Breast epithelium (tissue), 4 donors: ENCODE measurements at regions not wholly inside any gene's neighbourhood (a gene's known extent, or its start where the extent isn't known, plus 50 kb on each side); places are given as distances from the start of the nearest gene placed in this dataset.

ENCODE experiments used
- DNase-seq, 2 donors: peaks; one replicate each; pipeline ENCODE4 v3.0.0-alpha.2; 2019; ENCODE audit warnings: low spot score in 2 of 2
- H3K27ac ChIP-seq, 2 donors: fragments of 200-600 bp; sonication (generic) in 1 of 2; one replicate each; pipeline ENCODE4 v1.5.1; 2016 to 2019; ENCODE audit warnings: mild to moderate bottlenecking in 1 of 2
- H3K27me3 ChIP-seq, 2 donors: fragments of 200-600 bp; sonication (generic) in 1 of 2; one replicate each; pipeline versions ENCODE4 v1.5.1 to v1.6.0; 2017 to 2019; ENCODE audit warnings: control low read depth in 1 of 2, mild to moderate bottlenecking in 1 of 2
- H3K36me3 ChIP-seq: fragments of 200-600 bp; one replicate; pipeline ENCODE4 v1.5.1; 2019
- H3K4me1 ChIP-seq, 2 donors: fragments of 200-600 bp; sonication (generic); one replicate each; pipeline ENCODE4 v1.5.1; 2016 to 2019; ENCODE audit warnings: control low read depth in 1 of 2
- H3K4me3 ChIP-seq, 3 donors: fragments of 200-600 bp; sonication (generic); 1 replicate in 2 of 3; 2 replicates in 1 of 3; pipeline ENCODE4 v1.5.1; 2016 to 2019; ENCODE audit warnings: mild to moderate bottlenecking in 3 of 3, moderate library complexity in 2 of 3
- H3K9me3 ChIP-seq, 2 donors: fragments of 200-600 bp; sonication (generic) in 1 of 2; one replicate each; pipeline ENCODE4 v1.5.1; 2016 to 2019; ENCODE audit warnings: control low read depth in 1 of 2
- POLR2A ChIP-seq: fragments of 450-650 bp; IDR thresholded peaks from one replicate; pipeline ENCODE4 v1.6.1; 2016; ENCODE audit warnings: antibody characterized with exemption, mild to moderate bottlenecking, moderate library complexity
- POLR2AphosphoS5 ChIP-seq, 3 donors: sonication (generic); formaldehyde crosslinking; IDR thresholded peaks; one replicate each; pipeline ENCODE4 v1.6.1; 2017; ENCODE audit warnings: antibody characterized with exemption in 3 of 3
- intact Hi-C: fragments of 100-400 bp; cut with DNase I; formaldehyde crosslinking; loops from one replicate; pipeline ENCODE4 v1.15.1; 2023; ENCODE audit warnings: low total_unique reads
- TF ChIP-seq, protein P1 (sequence below), 3 donors: fragments of 450-650 bp; IDR thresholded peaks; one replicate each; pipeline ENCODE4 v1.5.1; 2016 to 2017; ENCODE audit warnings: antibody characterized with exemption in 3 of 3, mild to moderate bottlenecking in 3 of 3, moderate library complexity in 3 of 3

DNA sequence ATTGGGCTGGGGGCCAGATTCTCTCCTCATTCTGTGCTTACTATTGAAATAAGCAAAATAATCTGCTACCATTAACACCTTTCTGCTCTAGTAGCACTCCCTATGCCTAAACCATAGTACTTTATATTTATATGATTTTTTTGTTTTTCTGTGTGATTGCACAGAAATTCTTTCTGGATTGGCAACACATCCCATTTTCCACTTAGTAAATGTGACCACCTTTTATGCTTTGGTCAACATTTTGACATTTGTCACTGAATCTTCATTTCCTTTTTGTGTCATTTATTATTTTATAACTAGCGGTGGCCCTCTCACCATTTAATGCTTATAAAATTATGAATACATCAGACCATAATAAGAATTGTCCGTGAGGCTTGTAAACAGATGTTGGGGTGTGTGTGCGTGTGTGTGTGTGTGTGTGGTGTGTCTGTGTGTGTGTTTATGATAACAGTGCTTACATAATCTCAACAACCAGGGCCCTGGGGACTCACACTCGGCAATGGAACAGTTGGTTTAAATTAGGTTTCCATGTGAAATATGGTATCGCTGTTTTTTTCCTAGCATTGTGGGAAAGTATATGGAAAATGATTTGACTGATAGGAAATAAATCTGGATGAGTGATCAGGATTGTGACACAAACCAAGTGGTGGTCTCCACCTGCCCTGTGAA, 138.9 kb downstream of the NOC3L start:
- intact Hi-C loops: no loop called here
- H3K4me1 ChIP-seq: no peaks in the 10 kb centered on the region
- no peak for TF ChIP-seq POLR2A
- no peak for TF ChIP-seq POLR2AphosphoS5 (IDR thresholded peaks at IDR 0.05)
- TF ChIP-seq, protein P1, sequence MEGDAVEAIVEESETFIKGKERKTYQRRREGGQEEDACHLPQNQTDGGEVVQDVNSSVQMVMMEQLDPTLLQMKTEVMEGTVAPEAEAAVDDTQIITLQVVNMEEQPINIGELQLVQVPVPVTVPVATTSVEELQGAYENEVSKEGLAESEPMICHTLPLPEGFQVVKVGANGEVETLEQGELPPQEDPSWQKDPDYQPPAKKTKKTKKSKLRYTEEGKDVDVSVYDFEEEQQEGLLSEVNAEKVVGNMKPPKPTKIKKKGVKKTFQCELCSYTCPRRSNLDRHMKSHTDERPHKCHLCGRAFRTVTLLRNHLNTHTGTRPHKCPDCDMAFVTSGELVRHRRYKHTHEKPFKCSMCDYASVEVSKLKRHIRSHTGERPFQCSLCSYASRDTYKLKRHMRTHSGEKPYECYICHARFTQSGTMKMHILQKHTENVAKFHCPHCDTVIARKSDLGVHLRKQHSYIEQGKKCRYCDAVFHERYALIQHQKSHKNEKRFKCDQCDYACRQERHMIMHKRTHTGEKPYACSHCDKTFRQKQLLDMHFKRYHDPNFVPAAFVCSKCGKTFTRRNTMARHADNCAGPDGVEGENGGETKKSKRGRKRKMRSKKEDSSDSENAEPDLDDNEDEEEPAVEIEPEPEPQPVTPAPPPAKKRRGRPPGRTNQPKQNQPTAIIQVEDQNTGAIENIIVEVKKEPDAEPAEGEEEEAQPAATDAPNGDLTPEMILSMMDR (IDR thresholded peaks at IDR 0.05): no peak
- H3K27me3 ChIP-seq: no peaks in the 10 kb centered on the region
- no peak for DNase-seq
- no peaks in the 10 kb centered on the region for H3K36me3 ChIP-seq
- peak overlapping the region in 1 of 2 donors; percentile 3 for H3K27ac ChIP-seq
- H3K4me3 ChIP-seq: no peak overlapping the region
- H3K9me3 ChIP-seq: no peaks in the 10 kb centered on the region

DNA sequence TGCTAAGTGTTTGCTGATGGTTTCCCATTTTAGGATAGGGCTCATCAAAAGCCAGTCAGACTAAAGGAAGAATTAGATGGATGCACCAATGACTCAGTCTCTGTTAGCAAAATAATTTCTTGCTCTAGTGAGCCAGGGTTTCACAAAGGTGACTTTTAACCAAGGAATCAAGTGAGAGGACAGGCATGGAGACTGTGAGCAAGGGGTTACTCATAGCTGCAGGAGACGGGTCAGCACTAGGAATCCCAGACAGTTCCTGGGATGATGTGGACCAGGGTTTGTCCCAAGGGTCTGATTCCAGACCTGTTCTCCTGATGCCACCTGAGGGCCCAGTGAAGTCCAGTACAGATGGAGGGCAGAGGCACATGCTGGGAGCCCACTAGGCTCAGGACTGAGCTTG, 138.1 kb downstream of the NOC3L start:
- TF ChIP-seq POLR2AphosphoS5 (IDR thresholded peaks at IDR 0.05): no peak
- TF ChIP-seq POLR2A: no peak
- TF ChIP-seq, protein P1 (IDR thresholded peaks at IDR 0.05): no peak
- intact Hi-C loops: no loop called here
- Histone ChIP-seq H3K4me3 (no peak overlapping the region), H3K27ac (no peak overlapping the region), H3K9me3 (no peaks in the 10 kb centered on the region), H3K36me3 (no peaks in the 10 kb centered on the region), H3K27me3 (no peaks in the 10 kb centered on the region), H3K4me1 (no peaks in the 10 kb centered on the region)
- DNase-seq: no peak

DNA sequence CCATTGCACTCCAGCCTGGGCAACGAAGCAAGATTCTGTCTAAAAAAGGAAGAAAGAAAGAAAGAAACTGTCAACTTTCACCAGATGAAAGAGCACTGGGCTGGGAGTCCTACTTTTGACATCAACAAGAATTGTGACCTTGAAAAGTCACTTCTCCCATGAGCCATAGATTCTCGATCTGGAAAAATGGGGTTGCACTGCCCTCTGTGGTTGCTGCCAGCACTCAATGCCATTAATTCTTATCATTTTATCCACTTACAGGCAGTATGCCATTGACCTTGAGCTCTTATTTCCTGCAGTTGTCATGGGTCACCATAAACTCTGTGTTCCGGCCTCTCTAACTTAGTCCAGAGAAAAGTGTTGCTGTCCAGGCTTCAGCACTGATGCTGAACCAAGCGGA, 137.2 kb downstream of the NOC3L start:
- H3K9me3 ChIP-seq: no peaks in the 10 kb centered on the region
- DNase-seq: no peak
- no peak overlapping the region for H3K27ac ChIP-seq
- no peaks in the 10 kb centered on the region for H3K36me3 ChIP-seq
- H3K4me1 ChIP-seq: no peaks in the 10 kb centered on the region
- TF ChIP-seq, protein P1 (IDR thresholded peaks at IDR 0.05): no peak
- TF ChIP-seq POLR2AphosphoS5 (IDR thresholded peaks at IDR 0.05) (no peak), POLR2A (no peak)
- H3K27me3 ChIP-seq: no peaks in the 10 kb centered on the region
- no peak overlapping the region for H3K4me3 ChIP-seq
- intact Hi-C loops: no loop called here

DNA sequence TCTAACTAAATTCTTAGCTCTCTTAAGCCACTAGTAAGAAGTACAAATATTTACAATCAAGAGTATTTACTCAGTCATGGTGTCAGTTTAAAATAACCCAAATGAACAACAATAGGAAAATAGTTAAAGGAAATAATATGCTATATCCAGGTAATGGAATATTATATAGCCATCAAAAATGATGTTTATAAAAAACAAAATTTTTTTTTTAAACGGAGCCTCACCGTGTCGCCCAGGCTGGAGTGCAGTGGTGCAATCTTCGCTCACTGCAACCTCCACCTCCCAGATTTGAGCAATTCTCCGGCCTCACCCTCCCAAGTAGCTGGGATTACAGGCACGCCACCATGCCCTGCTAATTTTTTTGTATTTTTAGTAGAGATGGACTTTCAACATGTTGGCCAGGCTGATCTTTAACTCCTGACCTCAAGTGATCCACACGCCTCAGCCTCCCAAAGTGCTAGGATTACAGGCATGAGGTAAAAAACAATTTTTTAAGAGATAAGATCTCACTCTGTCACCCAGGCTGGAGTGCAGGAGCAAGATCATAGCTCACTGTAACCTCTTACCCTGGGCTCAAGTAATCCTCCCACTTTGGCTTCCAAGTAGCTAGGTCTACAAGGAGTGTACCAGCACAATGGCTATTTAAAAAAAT, 132.5 kb downstream of the NOC3L start:
- H3K27ac ChIP-seq: no peak overlapping the region
- no peaks in the 10 kb centered on the region for H3K27me3 ChIP-seq
- no peaks in the 10 kb centered on the region for H3K9me3 ChIP-seq
- no peak overlapping the region for H3K4me3 ChIP-seq
- H3K4me1 ChIP-seq: no peaks in the 10 kb centered on the region
- no peak for DNase-seq
- H3K36me3 ChIP-seq: no peaks in the 10 kb centered on the region
- intact Hi-C loops: loop anchor here (10.0 kb wide), 1 partner anchor 775 kb away; no protein-coding TSS in a partner anchor
- TF ChIP-seq POLR2A (no peak), POLR2AphosphoS5 (IDR thresholded peaks at IDR 0.05) (no peak)
- TF ChIP-seq, protein P1 (IDR thresholded peaks at IDR 0.05): no peak

DNA sequence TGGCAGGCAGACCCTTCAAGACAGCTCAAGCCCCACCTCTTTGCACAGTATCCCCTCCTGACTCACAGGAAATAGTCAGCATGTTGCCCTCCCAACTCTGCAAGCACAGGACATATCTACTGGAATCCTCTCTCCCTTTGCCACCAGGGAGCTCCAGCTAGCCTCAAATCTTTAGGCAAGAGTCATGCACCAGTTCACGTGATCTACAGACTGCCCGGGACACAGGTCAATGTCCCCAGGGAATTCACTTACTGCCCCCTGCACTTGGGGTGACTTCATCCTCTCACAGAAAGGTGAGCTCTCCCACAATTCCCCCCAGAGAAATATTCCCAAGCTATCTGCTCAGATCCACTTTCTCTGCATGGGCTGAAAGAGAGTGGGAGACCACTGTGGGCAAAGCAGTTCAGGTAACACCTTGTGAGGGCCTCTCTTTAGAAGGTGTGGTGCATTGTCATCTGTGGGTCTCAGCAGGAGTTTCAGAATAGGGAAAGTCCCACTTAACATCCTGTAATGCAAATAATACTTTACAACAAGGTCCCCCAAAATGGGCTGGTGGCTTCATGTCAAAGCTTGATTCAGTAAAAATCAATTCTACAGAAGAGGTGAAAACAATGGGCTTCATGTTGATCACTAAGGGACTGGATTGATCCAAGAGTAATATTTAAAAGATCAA, 129.9 kb downstream of the NOC3L start:
- no peaks in the 10 kb centered on the region for H3K27me3 ChIP-seq
- H3K36me3 ChIP-seq: no peaks in the 10 kb centered on the region
- no peak overlapping the region for H3K4me3 ChIP-seq
- H3K9me3 ChIP-seq: no peaks in the 10 kb centered on the region
- H3K27ac ChIP-seq: no peak overlapping the region
- TF ChIP-seq POLR2AphosphoS5 (IDR thresholded peaks at IDR 0.05) (no peak), POLR2A (no peak)
- TF ChIP-seq, protein P1 (IDR thresholded peaks at IDR 0.05): no peak
- intact Hi-C loops: loop anchor here (10.0 kb wide), 1 partner anchor 772 kb away; no protein-coding TSS in a partner anchor
- H3K4me1 ChIP-seq: no peaks in the 10 kb centered on the region
- no peak for DNase-seq
